Endothelial cell of umbilical vein (primary cell): ENCODE measurements at regions not wholly inside any gene's neighbourhood (a gene's known extent, or its start where the extent isn't known, plus 50 kb on each side); places are given as distances from the start of the nearest gene placed in this dataset.

Experiments
- BruUV-seq: library from RNA; stranded (reverse); fragments of 400-500 nt; replicated peaks from 2 replicates; lab custom pipeline; 2021; lab: Mats Ljungman, UMichigan
- CTCF ChIA-PET: fragments of 300-600, 350-600 bp; sonication (Branson Sonifier 250); formaldehyde crosslinking; loops from one replicate; lab custom pipeline; 2021; ENCODE audit warnings: antibody characterized with exemption, inconsistent platforms; lab: Charles Lee
- POLR2A ChIA-PET: fragments of 300-600, 350-600 bp; sonication (Branson Sonifier 250); formaldehyde crosslinking; loops from one replicate; lab custom pipeline; 2021; ENCODE audit warnings: antibody characterized with exemption, inconsistent platforms; lab: Charles Lee
- DNase-seq: peaks from one replicate; pipeline ENCODE4 v3.0.0-alpha.2; 2011; ENCODE audit warnings: low read depth, low spot score
- FAIRE-seq: peaks from 2 replicates; lab custom pipeline; 2011; peaks lifted over from hg19 to GRCh38; lab: Jason Lieb, UNC
- H2AFZ ChIP-seq: 2 replicates; pipeline ENCODE4 v1.6.0; 2012; ENCODE audit warnings: low read depth, low read length, control low read depth, inconsistent platforms
- H3K27ac ChIP-seq: 2 replicates; pipeline ENCODE4 v1.5.1; 2011; ENCODE audit warnings: low read depth, mild to moderate bottlenecking, control low read depth, low read length, moderate library complexity; ENCODE audit not compliant: insufficient read depth
- H3K27me3 ChIP-seq, 2 experiments: 2 replicates each; pipeline versions ENCODE4 v1.6.0 to v1.6.1; 2011; ENCODE audit warnings: low read length in 2 of 2, mixed read lengths in 1 of 2; ENCODE audit not compliant: control insufficient read depth in 2 of 2, insufficient read depth in 2 of 2
- H3K36me3 ChIP-seq, 2 experiments: 2 replicates in 1 of 2; 3 replicates in 1 of 2; pipeline ENCODE4 v1.5.1; 2011; ENCODE audit warnings: low read length in 2 of 2, mild to moderate bottlenecking in 1 of 2, moderate library complexity in 1 of 2; ENCODE audit not compliant: control insufficient read depth in 2 of 2, insufficient read depth in 2 of 2; ENCODE audit errors: extremely low read depth in 1 of 2
- H3K4me1 ChIP-seq: 3 replicates; pipeline ENCODE4 v1.5.1; 2011; ENCODE audit warnings: mild to moderate bottlenecking, low read length; ENCODE audit not compliant: control insufficient read depth, insufficient read depth; ENCODE audit errors: extremely low read depth
- H3K4me2 ChIP-seq: 2 replicates; pipeline ENCODE4 v1.6.1; 2011; ENCODE audit warnings: low read length, control low read depth, mixed read lengths; ENCODE audit not compliant: insufficient read depth
- H3K4me3 ChIP-seq, 3 experiments: fragments of 200-600 bp in 1 of 3; sonication (generic), shearing (Covaris generic) in 1 of 3; replicated peaks in 1 of 3; 2 replicates each; pipeline ENCODE4 v1.5.1; 2011 to 2016; ENCODE audit warnings: control low read depth in 3 of 3, low read length in 3 of 3, mild to moderate bottlenecking in 2 of 3, inconsistent platforms in 1 of 3, low read depth in 1 of 3, moderate library complexity in 1 of 3; ENCODE audit not compliant: insufficient read depth in 1 of 3
- H3K79me2 ChIP-seq: 2 replicates; pipeline ENCODE4 v1.6.0; 2012; ENCODE audit warnings: low read length, inconsistent platforms; ENCODE audit not compliant: control insufficient read depth, insufficient read depth
- H3K9ac ChIP-seq: replicated peaks from 2 replicates; pipeline ENCODE3; 2011; ENCODE audit warnings: low read length, control low read depth; ENCODE audit not compliant: insufficient read depth; ENCODE audit errors: extremely low read depth
- H3K9me1 ChIP-seq: replicated peaks from 3 replicates; pipeline ENCODE4 v1.6.0; 2011; ENCODE audit warnings: mild to moderate bottlenecking, low read length; ENCODE audit not compliant: control insufficient read depth, insufficient read depth; ENCODE audit errors: extremely low read depth
- H3K9me3 ChIP-seq: replicated peaks from 2 replicates; pipeline ENCODE4 v1.5.1; 2012; ENCODE audit warnings: low read length, inconsistent platforms; ENCODE audit not compliant: control insufficient read depth, insufficient read depth
- H4K20me1 ChIP-seq: replicated peaks from 2 replicates; pipeline ENCODE3; 2011; ENCODE audit warnings: mild to moderate bottlenecking, low read length; ENCODE audit not compliant: control insufficient read depth, insufficient read depth; ENCODE audit errors: extremely low read depth
- CTCF ChIP-seq, 2 donors: IDR thresholded peaks; 1 replicate in 1 of 2; 2 replicates in 1 of 2; pipeline ENCODE4 v1.5.1; 2011; ENCODE audit warnings: low read length in 2 of 2, mild to moderate bottlenecking in 2 of 2, moderate library complexity in 2 of 2, control low read depth in 1 of 2, inconsistent platforms in 1 of 2, low read depth in 1 of 2; ENCODE audit not compliant: insufficient read depth in 1 of 2; ENCODE audit errors: extremely low read depth in 1 of 2
- EZH2 ChIP-seq: IDR thresholded peaks from 2 replicates; pipeline ENCODE4 v1.6.1; 2012; ENCODE audit warnings: borderline replicate concordance, low read depth, mild to moderate bottlenecking, moderate library complexity, low read length, inconsistent platforms; ENCODE audit not compliant: severe bottlenecking
- FOS ChIP-seq: IDR thresholded peaks from 2 replicates; pipeline ENCODE4 v1.6.1; 2011; ENCODE audit warnings: mild to moderate bottlenecking, low read length, moderate library complexity, borderline replicate concordance; ENCODE audit not compliant: insufficient read depth
- GATA2 ChIP-seq: IDR thresholded peaks from 2 replicates; pipeline ENCODE4 v1.7.0; 2011; ENCODE audit warnings: low read depth, mild to moderate bottlenecking, moderate library complexity, mixed read lengths, low read length; ENCODE audit not compliant: insufficient read length, insufficient read depth
- JUN ChIP-seq: IDR thresholded peaks from 2 replicates; pipeline ENCODE4 v1.6.1; 2011; ENCODE audit warnings: borderline replicate concordance, low read depth; ENCODE audit not compliant: insufficient read length, insufficient read depth
- POLR2A ChIP-seq: IDR thresholded peaks from 2 replicates; pipeline ENCODE4 v1.6.1; 2012; ENCODE audit warnings: low read depth, mild to moderate bottlenecking, control low read depth, low read length
- POLR2AphosphoS5 ChIP-seq: IDR thresholded peaks from 2 replicates; pipeline ENCODE4 v1.6.1; 2012; ENCODE audit warnings: low read depth, mild to moderate bottlenecking, control low read depth, low read length, moderate library complexity; ENCODE audit not compliant: insufficient read depth
- dilution Hi-C: fragments of 300-500 bp; cut with MboI; formaldehyde crosslinking; loops from one replicate; pipeline ENCODE4 v1.15.0; 2019; ENCODE audit warnings: low sequenced_read_pairs; ENCODE audit not compliant: extremely low pct_ligation_motif_present
- intact Hi-C: fragments of 100-400 bp; cut with micrococcal nuclease; formaldehyde crosslinking; loops from one replicate; pipeline ENCODE4 v1.10.0; 2022

GRCh38 chr9:117864385-117865057 lies 160.3 kb downstream of the TLR4 start:
- H3K36me3 ChIP-seq = no peaks in the 10 kb centered on the region
- BruUV-seq = no TSS peak
- no peaks in the 10 kb centered on the region for H4K20me1 ChIP-seq
- H3K27me3 ChIP-seq = no peaks in the 10 kb centered on the region
- H2AFZ ChIP-seq = no peak overlapping the region
- DNase-seq (no peak), FAIRE-seq (no peak)
- TF ChIP-seq POLR2AphosphoS5 = no peak
- no peak for TF ChIP-seq FOS
- TF ChIP-seq POLR2A = no peak
- TF ChIP-seq GATA2 = no peak
- TF ChIP-seq EZH2 = no peak
- no peak for TF ChIP-seq CTCF (IDR thresholded peaks at IDR 0.05; ENCODE audit: extremely low read depth in 1 of 2, insufficient read depth in 1 of 2, low read depth in 1 of 2, low read length in 2 of 2)
- no peak for TF ChIP-seq JUN
- H3K9me1 ChIP-seq = no peaks in the 10 kb centered on the region
- CTCF ChIA-PET = no interaction called here
- no peak overlapping the region for H3K4me2 ChIP-seq
- H3K9me3 ChIP-seq = no peaks in the 10 kb centered on the region
- intact Hi-C loops = no loop called here
- H3K4me3 ChIP-seq = no peak overlapping the region
- no peak overlapping the region for H3K9ac ChIP-seq
- dilution Hi-C loops = no loop called here
- no peaks in the 10 kb centered on the region for H3K79me2 ChIP-seq
- POLR2A ChIA-PET = no interaction called here
- H3K4me1 ChIP-seq = no peaks in the 10 kb centered on the region
- no peak overlapping the region for H3K27ac ChIP-seq
